HEK293 (cell line): ENCODE measurements at regions not wholly inside any gene's neighbourhood (a gene's known extent, or its start where the extent isn't known, plus 50 kb on each side); places are given as distances from the start of the nearest gene placed in this dataset.

ENCODE experiments used
- CTCF ChIA-PET: fragments of 350-600 bp; formaldehyde crosslinking; extraction: SDS; loops from one replicate; lab custom pipeline; 2021; ENCODE audit warnings: antibody characterized with exemption; lab: Yijun Ruan, JAX
- POLR2A ChIA-PET: fragments of 300-600 bp; formaldehyde crosslinking; extraction: SDS; loops from one replicate; lab custom pipeline; 2020; ENCODE audit warnings: antibody characterized with exemption, inconsistent platforms; lab: Yijun Ruan, JAX
- H3K27ac ChIP-seq: fragments of 200-500 bp; sonication (Bioruptor generic); 2 replicates; pipeline ENCODE4 v1.5.1; 2014; ENCODE audit warnings: low read depth, low read length, control low read depth, inconsistent platforms; ENCODE audit errors: extremely low read depth
- H3K36me3 ChIP-seq, 2 experiments: fragments of 200-500 bp in 1 of 2; sonication (Bioruptor generic) in 1 of 2; 1 replicate in 1 of 2; 2 replicates in 1 of 2; pipeline ENCODE4 v1.5.1; 2014 to 2017; ENCODE audit warnings: inconsistent platforms in 2 of 2, low read length in 2 of 2; ENCODE audit not compliant: control insufficient read depth in 2 of 2, insufficient read depth in 1 of 2
- H3K4me1 ChIP-seq: fragments of 200-500 bp; sonication (Bioruptor generic); 2 replicates; pipeline ENCODE4 v1.5.1; 2014; ENCODE audit warnings: mild to moderate bottlenecking, low read length, inconsistent platforms; ENCODE audit not compliant: control insufficient read depth, insufficient read depth
- H3K4me3 ChIP-seq: 2 replicates; pipeline ENCODE4 v1.5.1; 2011; ENCODE audit warnings: low read depth, mild to moderate bottlenecking, control low read depth, low read length, moderate library complexity
- H3K9me3 ChIP-seq: fragments of 200-500 bp; sonication (Bioruptor generic); 2 replicates; pipeline ENCODE4 v1.5.1; 2014; ENCODE audit warnings: low read depth, low read length, inconsistent platforms; ENCODE audit not compliant: control insufficient read depth, insufficient read depth
- BCL11B ChIP-seq: fragments of 450-650 bp; formaldehyde crosslinking; IDR thresholded peaks from 2 replicates; pipeline ENCODE4 v1.5.1; 2016; ENCODE audit warnings: low read depth, missing biosample characterization, missing genetic modification characterization
- GLIS1 ChIP-seq: fragments of 450-650 bp; formaldehyde crosslinking; IDR thresholded peaks from 2 replicates; pipeline ENCODE4 v1.5.1; 2016; ENCODE audit warnings: missing biosample characterization, missing genetic modification characterization
- SP7 ChIP-seq: fragments of 450-650 bp; formaldehyde crosslinking; IDR thresholded peaks from 2 replicates; pipeline ENCODE4 v1.5.1; 2016; ENCODE audit warnings: missing biosample characterization, missing genetic modification characterization
- ZNF10 ChIP-seq: fragments of 450-650 bp; formaldehyde crosslinking; IDR thresholded peaks from 2 replicates; pipeline ENCODE4 v1.5.1; 2017; ENCODE audit warnings: missing biosample characterization, missing genetic modification characterization
- ZNF146 ChIP-seq: fragments of 450-650 bp; formaldehyde crosslinking; IDR thresholded peaks from 2 replicates; pipeline ENCODE4 v1.5.1; 2016; ENCODE audit warnings: missing biosample characterization, missing genetic modification characterization
- ZNF223 ChIP-seq: fragments of 450-650 bp; formaldehyde crosslinking; IDR thresholded peaks from 2 replicates; pipeline ENCODE4 v1.5.1; 2016; ENCODE audit warnings: missing biosample characterization, missing genetic modification characterization
- ZNF37A ChIP-seq: fragments of 450-650 bp; IDR thresholded peaks from 2 replicates; pipeline ENCODE4 v1.5.1; 2018; ENCODE audit warnings: missing biosample characterization, missing genetic modification characterization
- ZNF623 ChIP-seq: fragments of 450-650 bp; formaldehyde crosslinking; IDR thresholded peaks from 2 replicates; pipeline ENCODE4 v1.5.1; 2016; ENCODE audit warnings: missing biosample characterization, missing genetic modification characterization
- ZNF777 ChIP-seq: fragments of 450-650 bp; formaldehyde crosslinking; IDR thresholded peaks from 2 replicates; pipeline ENCODE4 v1.5.1; 2017; ENCODE audit warnings: missing biosample characterization, missing genetic modification characterization, borderline replicate concordance
- TF ChIP-seq, protein P1 (sequence below): fragments of 450-650 bp; formaldehyde crosslinking; IDR thresholded peaks from 2 replicates; pipeline ENCODE4 v1.5.1; 2017; ENCODE audit warnings: missing biosample characterization, missing genetic modification characterization
- TF ChIP-seq, protein P2 (sequence below): fragments of 450-650 bp; formaldehyde crosslinking; IDR thresholded peaks from 2 replicates; pipeline ENCODE4 v1.5.1; 2016; ENCODE audit warnings: missing biosample characterization, missing genetic modification characterization, borderline replicate concordance
- TF ChIP-seq, protein P3 (sequence below): fragments of 450-650 bp; formaldehyde crosslinking; IDR thresholded peaks from 2 replicates; pipeline ENCODE4 v1.5.1; 2016; ENCODE audit warnings: missing biosample characterization, missing genetic modification characterization
- TF ChIP-seq, protein P4 (sequence below): fragments of 450-650 bp; formaldehyde crosslinking; IDR thresholded peaks from 2 replicates; pipeline ENCODE4 v1.5.1; 2017; ENCODE audit warnings: missing biosample characterization, missing genetic modification characterization
- TF ChIP-seq, protein P5 (sequence below): fragments of 450-650 bp; formaldehyde crosslinking; IDR thresholded peaks from 2 replicates; pipeline ENCODE4 v1.5.1; 2016; ENCODE audit warnings: missing biosample characterization, missing genetic modification characterization
- TF ChIP-seq, protein P6 (sequence below): fragments of 450-650 bp; formaldehyde crosslinking; IDR thresholded peaks from 2 replicates; pipeline ENCODE4 v1.5.0; 2017; ENCODE audit warnings: missing biosample characterization, missing genetic modification characterization, borderline replicate concordance
- TF ChIP-seq, protein P7 (sequence below): fragments of 450-650 bp; formaldehyde crosslinking; IDR thresholded peaks from 2 replicates; pipeline ENCODE4 v1.5.1; 2016; ENCODE audit warnings: missing biosample characterization, missing genetic modification characterization
- TF ChIP-seq, protein P8 (sequence below): fragments of 450-650 bp; formaldehyde crosslinking; IDR thresholded peaks from 2 replicates; pipeline ENCODE4 v1.5.1; 2016; ENCODE audit warnings: missing biosample characterization, missing genetic modification characterization

DNA sequence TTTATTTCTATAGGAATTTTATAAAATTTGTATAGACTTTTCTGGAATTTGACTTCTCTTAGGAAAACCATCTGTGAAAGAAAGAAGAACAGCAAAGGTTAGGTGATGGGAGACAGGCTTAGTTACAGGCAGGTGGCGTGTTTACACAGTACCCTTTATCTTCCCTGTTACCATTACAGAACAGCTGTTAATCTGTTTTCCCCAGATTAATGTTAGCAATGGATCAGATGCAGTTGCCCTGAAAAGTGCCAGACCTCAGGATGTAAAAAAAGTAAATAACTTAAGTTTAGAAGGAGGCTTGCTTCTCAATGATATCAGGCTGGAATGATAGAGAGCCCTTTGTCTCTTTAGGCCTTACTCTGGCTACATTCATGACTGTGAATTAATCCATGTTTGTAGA lies 1186.5 kb upstream of the TENM4 start:
- Histone ChIP-seq H3K27ac (no peak overlapping the region), H3K36me3 (no peaks in the 10 kb centered on the region), H3K4me1 (no peaks in the 10 kb centered on the region), H3K9me3 (no peaks in the 10 kb centered on the region), H3K4me3 (no peak overlapping the region)
- TF ChIP-seq ZNF777 (tag by site-specific recombination) (no peak), GLIS1 (no peak), BCL11B (tag by site-specific recombination) (no peak), ZNF146 (tag by site-specific recombination) (no peak), ZNF223 (tag by site-specific recombination) (no peak), ZNF623 (tag by site-specific recombination) (no peak)
- TF ChIP-seq, protein P1, sequence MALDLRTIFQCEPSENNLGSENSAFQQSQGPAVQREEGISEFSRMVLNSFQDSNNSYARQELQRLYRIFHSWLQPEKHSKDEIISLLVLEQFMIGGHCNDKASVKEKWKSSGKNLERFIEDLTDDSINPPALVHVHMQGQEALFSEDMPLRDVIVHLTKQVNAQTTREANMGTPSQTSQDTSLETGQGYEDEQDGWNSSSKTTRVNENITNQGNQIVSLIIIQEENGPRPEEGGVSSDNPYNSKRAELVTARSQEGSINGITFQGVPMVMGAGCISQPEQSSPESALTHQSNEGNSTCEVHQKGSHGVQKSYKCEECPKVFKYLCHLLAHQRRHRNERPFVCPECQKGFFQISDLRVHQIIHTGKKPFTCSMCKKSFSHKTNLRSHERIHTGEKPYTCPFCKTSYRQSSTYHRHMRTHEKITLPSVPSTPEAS (tag by site-specific recombination) = no peak
- TF ChIP-seq, protein P2, sequence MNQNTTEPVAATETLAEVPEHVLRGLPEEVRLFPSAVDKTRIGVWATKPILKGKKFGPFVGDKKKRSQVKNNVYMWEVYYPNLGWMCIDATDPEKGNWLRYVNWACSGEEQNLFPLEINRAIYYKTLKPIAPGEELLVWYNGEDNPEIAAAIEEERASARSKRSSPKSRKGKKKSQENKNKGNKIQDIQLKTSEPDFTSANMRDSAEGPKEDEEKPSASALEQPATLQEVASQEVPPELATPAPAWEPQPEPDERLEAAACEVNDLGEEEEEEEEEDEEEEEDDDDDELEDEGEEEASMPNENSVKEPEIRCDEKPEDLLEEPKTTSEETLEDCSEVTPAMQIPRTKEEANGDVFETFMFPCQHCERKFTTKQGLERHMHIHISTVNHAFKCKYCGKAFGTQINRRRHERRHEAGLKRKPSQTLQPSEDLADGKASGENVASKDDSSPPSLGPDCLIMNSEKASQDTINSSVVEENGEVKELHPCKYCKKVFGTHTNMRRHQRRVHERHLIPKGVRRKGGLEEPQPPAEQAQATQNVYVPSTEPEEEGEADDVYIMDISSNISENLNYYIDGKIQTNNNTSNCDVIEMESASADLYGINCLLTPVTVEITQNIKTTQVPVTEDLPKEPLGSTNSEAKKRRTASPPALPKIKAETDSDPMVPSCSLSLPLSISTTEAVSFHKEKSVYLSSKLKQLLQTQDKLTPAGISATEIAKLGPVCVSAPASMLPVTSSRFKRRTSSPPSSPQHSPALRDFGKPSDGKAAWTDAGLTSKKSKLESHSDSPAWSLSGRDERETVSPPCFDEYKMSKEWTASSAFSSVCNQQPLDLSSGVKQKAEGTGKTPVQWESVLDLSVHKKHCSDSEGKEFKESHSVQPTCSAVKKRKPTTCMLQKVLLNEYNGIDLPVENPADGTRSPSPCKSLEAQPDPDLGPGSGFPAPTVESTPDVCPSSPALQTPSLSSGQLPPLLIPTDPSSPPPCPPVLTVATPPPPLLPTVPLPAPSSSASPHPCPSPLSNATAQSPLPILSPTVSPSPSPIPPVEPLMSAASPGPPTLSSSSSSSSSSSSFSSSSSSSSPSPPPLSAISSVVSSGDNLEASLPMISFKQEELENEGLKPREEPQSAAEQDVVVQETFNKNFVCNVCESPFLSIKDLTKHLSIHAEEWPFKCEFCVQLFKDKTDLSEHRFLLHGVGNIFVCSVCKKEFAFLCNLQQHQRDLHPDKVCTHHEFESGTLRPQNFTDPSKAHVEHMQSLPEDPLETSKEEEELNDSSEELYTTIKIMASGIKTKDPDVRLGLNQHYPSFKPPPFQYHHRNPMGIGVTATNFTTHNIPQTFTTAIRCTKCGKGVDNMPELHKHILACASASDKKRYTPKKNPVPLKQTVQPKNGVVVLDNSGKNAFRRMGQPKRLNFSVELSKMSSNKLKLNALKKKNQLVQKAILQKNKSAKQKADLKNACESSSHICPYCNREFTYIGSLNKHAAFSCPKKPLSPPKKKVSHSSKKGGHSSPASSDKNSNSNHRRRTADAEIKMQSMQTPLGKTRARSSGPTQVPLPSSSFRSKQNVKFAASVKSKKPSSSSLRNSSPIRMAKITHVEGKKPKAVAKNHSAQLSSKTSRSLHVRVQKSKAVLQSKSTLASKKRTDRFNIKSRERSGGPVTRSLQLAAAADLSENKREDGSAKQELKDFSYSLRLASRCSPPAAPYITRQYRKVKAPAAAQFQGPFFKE (tag by site-specific recombination) = no peak
- TF ChIP-seq, protein P3, sequence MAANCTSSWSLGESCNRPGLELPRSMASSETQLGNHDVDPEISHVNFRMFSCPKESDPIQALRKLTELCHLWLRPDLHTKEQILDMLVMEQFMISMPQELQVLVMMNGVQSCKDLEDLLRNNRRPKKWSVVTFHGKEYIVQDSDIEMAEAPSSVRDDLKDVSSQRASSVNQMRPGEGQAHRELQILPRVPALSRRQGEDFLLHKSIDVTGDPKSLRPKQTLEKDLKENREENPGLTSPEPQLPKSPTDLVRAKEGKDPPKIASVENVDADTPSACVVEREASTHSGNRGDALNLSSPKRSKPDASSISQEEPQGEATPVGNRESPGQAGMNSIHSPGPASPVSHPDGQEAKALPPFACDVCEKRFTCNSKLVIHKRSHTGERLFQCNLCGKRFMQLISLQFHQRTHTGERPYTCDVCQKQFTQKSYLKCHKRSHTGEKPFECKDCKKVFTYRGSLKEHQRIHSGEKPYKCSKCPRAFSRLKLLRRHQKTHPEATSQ (tag by site-specific recombination) = no peak
- ChIA-PET POLR2A (no interaction called here), CTCF (no interaction called here)

DNA sequence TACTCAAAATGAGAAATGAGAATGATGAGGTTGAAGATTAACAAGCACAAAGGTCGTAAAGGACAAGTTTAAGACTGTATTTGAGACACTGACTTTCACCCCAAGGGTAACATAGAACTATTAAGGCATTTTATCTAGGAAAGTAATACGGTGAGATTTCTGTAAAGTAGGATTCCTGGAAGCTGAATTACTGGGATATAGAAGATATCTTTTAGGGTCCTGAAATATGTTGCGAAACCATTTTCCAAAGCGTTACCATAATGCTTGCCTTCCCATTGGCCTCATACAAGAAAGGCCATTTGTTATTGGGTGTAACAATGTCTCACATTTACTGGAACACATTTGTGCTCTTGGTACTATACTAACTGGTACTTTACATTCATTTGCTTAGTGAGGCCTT lies 1185.9 kb upstream of the TENM4 start:
- ChIA-PET CTCF (no interaction called here), POLR2A (no interaction called here)
- no peak overlapping the region for H3K27ac ChIP-seq
- H3K9me3 ChIP-seq = no peaks in the 10 kb centered on the region
- H3K4me1 ChIP-seq = no peaks in the 10 kb centered on the region
- H3K4me3 ChIP-seq = no peak overlapping the region
- no peaks in the 10 kb centered on the region for H3K36me3 ChIP-seq
- TF ChIP-seq, protein P4, sequence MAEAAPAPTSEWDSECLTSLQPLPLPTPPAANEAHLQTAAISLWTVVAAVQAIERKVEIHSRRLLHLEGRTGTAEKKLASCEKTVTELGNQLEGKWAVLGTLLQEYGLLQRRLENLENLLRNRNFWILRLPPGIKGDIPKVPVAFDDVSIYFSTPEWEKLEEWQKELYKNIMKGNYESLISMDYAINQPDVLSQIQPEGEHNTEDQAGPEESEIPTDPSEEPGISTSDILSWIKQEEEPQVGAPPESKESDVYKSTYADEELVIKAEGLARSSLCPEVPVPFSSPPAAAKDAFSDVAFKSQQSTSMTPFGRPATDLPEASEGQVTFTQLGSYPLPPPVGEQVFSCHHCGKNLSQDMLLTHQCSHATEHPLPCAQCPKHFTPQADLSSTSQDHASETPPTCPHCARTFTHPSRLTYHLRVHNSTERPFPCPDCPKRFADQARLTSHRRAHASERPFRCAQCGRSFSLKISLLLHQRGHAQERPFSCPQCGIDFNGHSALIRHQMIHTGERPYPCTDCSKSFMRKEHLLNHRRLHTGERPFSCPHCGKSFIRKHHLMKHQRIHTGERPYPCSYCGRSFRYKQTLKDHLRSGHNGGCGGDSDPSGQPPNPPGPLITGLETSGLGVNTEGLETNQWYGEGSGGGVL (tag by site-specific recombination) = no peak
- TF ChIP-seq, protein P5, sequence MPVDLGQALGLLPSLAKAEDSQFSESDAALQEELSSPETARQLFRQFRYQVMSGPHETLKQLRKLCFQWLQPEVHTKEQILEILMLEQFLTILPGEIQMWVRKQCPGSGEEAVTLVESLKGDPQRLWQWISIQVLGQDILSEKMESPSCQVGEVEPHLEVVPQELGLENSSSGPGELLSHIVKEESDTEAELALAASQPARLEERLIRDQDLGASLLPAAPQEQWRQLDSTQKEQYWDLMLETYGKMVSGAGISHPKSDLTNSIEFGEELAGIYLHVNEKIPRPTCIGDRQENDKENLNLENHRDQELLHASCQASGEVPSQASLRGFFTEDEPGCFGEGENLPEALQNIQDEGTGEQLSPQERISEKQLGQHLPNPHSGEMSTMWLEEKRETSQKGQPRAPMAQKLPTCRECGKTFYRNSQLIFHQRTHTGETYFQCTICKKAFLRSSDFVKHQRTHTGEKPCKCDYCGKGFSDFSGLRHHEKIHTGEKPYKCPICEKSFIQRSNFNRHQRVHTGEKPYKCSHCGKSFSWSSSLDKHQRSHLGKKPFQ (tag by site-specific recombination) = no peak
- TF ChIP-seq ZNF10 (tag by site-specific recombination) (no peak), ZNF37A (tag by site-specific recombination) (no peak), SP7 (no peak)
- TF ChIP-seq, protein P6, sequence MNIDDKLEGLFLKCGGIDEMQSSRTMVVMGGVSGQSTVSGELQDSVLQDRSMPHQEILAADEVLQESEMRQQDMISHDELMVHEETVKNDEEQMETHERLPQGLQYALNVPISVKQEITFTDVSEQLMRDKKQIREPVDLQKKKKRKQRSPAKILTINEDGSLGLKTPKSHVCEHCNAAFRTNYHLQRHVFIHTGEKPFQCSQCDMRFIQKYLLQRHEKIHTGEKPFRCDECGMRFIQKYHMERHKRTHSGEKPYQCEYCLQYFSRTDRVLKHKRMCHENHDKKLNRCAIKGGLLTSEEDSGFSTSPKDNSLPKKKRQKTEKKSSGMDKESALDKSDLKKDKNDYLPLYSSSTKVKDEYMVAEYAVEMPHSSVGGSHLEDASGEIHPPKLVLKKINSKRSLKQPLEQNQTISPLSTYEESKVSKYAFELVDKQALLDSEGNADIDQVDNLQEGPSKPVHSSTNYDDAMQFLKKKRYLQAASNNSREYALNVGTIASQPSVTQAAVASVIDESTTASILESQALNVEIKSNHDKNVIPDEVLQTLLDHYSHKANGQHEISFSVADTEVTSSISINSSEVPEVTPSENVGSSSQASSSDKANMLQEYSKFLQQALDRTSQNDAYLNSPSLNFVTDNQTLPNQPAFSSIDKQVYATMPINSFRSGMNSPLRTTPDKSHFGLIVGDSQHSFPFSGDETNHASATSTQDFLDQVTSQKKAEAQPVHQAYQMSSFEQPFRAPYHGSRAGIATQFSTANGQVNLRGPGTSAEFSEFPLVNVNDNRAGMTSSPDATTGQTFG (tag by site-specific recombination) = no peak
- TF ChIP-seq, protein P7, sequence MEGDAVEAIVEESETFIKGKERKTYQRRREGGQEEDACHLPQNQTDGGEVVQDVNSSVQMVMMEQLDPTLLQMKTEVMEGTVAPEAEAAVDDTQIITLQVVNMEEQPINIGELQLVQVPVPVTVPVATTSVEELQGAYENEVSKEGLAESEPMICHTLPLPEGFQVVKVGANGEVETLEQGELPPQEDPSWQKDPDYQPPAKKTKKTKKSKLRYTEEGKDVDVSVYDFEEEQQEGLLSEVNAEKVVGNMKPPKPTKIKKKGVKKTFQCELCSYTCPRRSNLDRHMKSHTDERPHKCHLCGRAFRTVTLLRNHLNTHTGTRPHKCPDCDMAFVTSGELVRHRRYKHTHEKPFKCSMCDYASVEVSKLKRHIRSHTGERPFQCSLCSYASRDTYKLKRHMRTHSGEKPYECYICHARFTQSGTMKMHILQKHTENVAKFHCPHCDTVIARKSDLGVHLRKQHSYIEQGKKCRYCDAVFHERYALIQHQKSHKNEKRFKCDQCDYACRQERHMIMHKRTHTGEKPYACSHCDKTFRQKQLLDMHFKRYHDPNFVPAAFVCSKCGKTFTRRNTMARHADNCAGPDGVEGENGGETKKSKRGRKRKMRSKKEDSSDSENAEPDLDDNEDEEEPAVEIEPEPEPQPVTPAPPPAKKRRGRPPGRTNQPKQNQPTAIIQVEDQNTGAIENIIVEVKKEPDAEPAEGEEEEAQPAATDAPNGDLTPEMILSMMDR (tag by site-specific recombination) = no peak
- TF ChIP-seq, protein P8, sequence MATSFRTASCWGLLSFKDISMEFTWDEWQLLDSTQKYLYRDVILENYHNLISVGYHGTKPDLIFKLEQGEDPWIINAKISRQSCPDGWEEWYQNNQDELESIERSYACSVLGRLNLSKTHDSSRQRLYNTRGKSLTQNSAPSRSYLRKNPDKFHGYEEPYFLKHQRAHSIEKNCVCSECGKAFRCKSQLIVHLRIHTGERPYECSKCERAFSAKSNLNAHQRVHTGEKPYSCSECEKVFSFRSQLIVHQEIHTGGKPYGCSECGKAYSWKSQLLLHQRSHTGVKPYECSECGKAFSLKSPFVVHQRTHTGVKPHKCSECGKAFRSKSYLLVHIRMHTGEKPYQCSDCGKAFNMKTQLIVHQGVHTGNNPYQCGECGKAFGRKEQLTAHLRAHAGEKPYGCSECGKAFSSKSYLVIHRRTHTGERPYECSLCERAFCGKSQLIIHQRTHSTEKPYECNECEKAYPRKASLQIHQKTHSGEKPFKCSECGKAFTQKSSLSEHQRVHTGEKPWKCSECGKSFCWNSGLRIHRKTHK = no peak
